CD4-positive, alpha-beta memory T cell (primary cell): ENCODE measurements at regions not wholly inside any gene's neighbourhood (a gene's known extent, or its start where the extent isn't known, plus 50 kb on each side); places are given as distances from the start of the nearest gene placed in this dataset.

Source experiments
- CTCF ChIA-PET: fragments of 350-600 bp; sonication (Branson Sonifier 250); formaldehyde crosslinking; loops from one replicate; lab custom pipeline; 2021; ENCODE audit warnings: inconsistent platforms; ENCODE audit not compliant: partially characterized antibody; lab: Charles Lee
- POLR2A ChIA-PET: fragments of 350-600 bp; sonication (Branson Sonifier 250); formaldehyde crosslinking; loops from one replicate; lab custom pipeline; 2021; ENCODE audit not compliant: partially characterized antibody; lab: Charles Lee
- DNase-seq, 5 donors: peaks; one replicate each; pipeline versions ENCODE4 v3.0.0 to v3.0.0-alpha.2; 2020 to 2022; ENCODE audit warnings: mixed read lengths in 1 of 5
- H3K27ac ChIP-seq: one replicate; pipeline ENCODE4 v1.7.0; 2013; ENCODE audit warnings: low read depth, low read length
- H3K27me3 ChIP-seq: 2 replicates; pipeline ENCODE4 v1.7.0; 2013; ENCODE audit warnings: mild to moderate bottlenecking, low read length, moderate library complexity; ENCODE audit not compliant: insufficient read depth
- H3K36me3 ChIP-seq: 2 replicates; pipeline ENCODE4 v1.7.0; 2013; ENCODE audit warnings: mild to moderate bottlenecking, low read length, moderate library complexity; ENCODE audit not compliant: insufficient read depth
- H3K4me1 ChIP-seq: 2 replicates; pipeline ENCODE4 v1.7.0; 2013; ENCODE audit warnings: mild to moderate bottlenecking, low read length, moderate library complexity; ENCODE audit not compliant: insufficient read depth
- H3K4me3 ChIP-seq, 2 donors: one replicate each; pipeline ENCODE4 v1.7.0; 2013; ENCODE audit warnings: low read length in 2 of 2, mild to moderate bottlenecking in 1 of 2
- H3K9me3 ChIP-seq, 2 donors: one replicate each; pipeline ENCODE4 v1.7.0; 2013; ENCODE audit warnings: low read length in 2 of 2, control low read depth in 1 of 2; ENCODE audit not compliant: control insufficient read depth in 1 of 2
- H3K27ac Mint-ChIP-seq, 7 donors: one replicate each; pipeline ENCODE4 v1.8.0; 2020 to 2021; ENCODE audit warnings: mixed read lengths in 7 of 7, mild to moderate bottlenecking in 6 of 7, inconsistent platforms in 3 of 7, moderate library complexity in 3 of 7
- H3K27me3 Mint-ChIP-seq, 2 donors: one replicate each; pipeline ENCODE4 v1.8.0; 2020 to 2021; ENCODE audit warnings: mixed read lengths in 2 of 2
- H3K36me3 Mint-ChIP-seq, 2 donors: one replicate each; pipeline ENCODE4 v1.8.0; 2020 to 2021; ENCODE audit warnings: mixed read lengths in 2 of 2, inconsistent platforms in 1 of 2, mild to moderate bottlenecking in 1 of 2
- H3K4me1 Mint-ChIP-seq, 4 donors: one replicate each; pipeline ENCODE4 v1.8.0; 2020 to 2021; ENCODE audit warnings: mixed read lengths in 4 of 4, mild to moderate bottlenecking in 1 of 4
- H3K4me3 Mint-ChIP-seq, 8 donors: one replicate each; pipeline ENCODE4 v1.8.0; 2020 to 2021; ENCODE audit warnings: mixed read lengths in 8 of 8, mild to moderate bottlenecking in 7 of 8, moderate library complexity in 6 of 8, inconsistent platforms in 3 of 8
- H3K9me3 Mint-ChIP-seq, 8 donors: one replicate each; pipeline ENCODE4 v1.8.0; 2020 to 2021; ENCODE audit warnings: mixed read lengths in 8 of 8, mild to moderate bottlenecking in 5 of 8, inconsistent platforms in 3 of 8, moderate library complexity in 1 of 8
- intact Hi-C: fragments of 100-400 bp; cut with micrococcal nuclease; formaldehyde crosslinking; loops from one replicate; pipeline ENCODE4 v1.15.1; 2023

GRCh38 chr20:56932575-56933330 is 303.6 kb downstream of the TFAP2C start:
- no peaks in the 10 kb centered on the region for H3K36me3 ChIP-seq
- Mint-ChIP-seq H3K36me3 (no peaks in the 10 kb centered on the region), H3K9me3 (peaks cover 0 to 6% (median 3%) of the 10 kb centered on the region in 8 donors), H3K27me3 (peaks cover 17 to 19% of the 10 kb centered on the region in 2 donors), H3K27ac (no peak overlapping the region), H3K4me1 (no peaks in the 10 kb centered on the region), H3K4me3 (no peak overlapping the region)
- no peaks in the 10 kb centered on the region for H3K9me3 ChIP-seq
- no peaks in the 10 kb centered on the region for H3K4me1 ChIP-seq
- H3K27me3 ChIP-seq: peaks cover 9% of the 10 kb centered on the region
- ChIA-PET POLR2A (no interaction called here), CTCF (no interaction called here)
- H3K27ac ChIP-seq: no peak overlapping the region
- H3K4me3 ChIP-seq: no peak overlapping the region
- DNase-seq: no peak
- intact Hi-C loops: no loop called here

GRCh38 chr20:56933331-56933698 is 304.2 kb downstream of the TFAP2C start:
- POLR2A ChIA-PET: no interaction called here
- peaks cover 0 to 6% (median 3%) of the 10 kb centered on the region in 8 donors for H3K9me3 Mint-ChIP-seq
- Histone ChIP-seq H3K4me3 (no peak overlapping the region), H3K27ac (no peak overlapping the region), H3K9me3 (no peaks in the 10 kb centered on the region), H3K4me1 (no peaks in the 10 kb centered on the region), H3K27me3 (peaks cover 9% of the 10 kb centered on the region), H3K36me3 (no peaks in the 10 kb centered on the region)
- H3K4me1 Mint-ChIP-seq: no peaks in the 10 kb centered on the region
- no peak overlapping the region for H3K4me3 Mint-ChIP-seq
- CTCF ChIA-PET: no interaction called here
- H3K27ac Mint-ChIP-seq: no peak overlapping the region
- intact Hi-C loops: no loop called here
- H3K27me3 Mint-ChIP-seq: peaks cover 15 to 17% of the 10 kb centered on the region in 2 donors
- no peaks in the 10 kb centered on the region for H3K36me3 Mint-ChIP-seq
- no peak for DNase-seq

DNA sequence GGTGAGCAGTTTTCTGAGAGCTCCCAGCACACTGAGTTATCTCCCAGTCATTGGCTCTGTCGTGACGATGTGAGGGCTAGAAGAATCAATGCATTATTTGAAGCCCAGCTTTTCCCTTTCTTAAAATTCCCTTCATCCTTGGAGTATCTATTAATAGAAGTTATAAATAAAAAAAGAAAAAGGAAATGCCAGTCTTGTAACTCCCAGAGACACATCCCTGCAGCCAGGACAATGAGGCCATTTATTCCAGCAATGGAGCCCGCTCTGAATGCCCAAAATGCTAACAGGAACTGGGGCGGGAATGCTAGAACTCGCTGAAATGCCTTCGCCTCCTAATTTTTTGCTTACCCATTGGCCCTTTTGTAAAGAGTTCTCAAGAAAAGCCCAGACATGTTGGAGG is 305.8 kb downstream of the TFAP2C start:
- Histone ChIP-seq H3K27me3 (no peaks in the 10 kb centered on the region), H3K9me3 (no peaks in the 10 kb centered on the region), H3K36me3 (no peaks in the 10 kb centered on the region), H3K27ac (no peak overlapping the region), H3K4me1 (no peaks in the 10 kb centered on the region), H3K4me3 (no peak overlapping the region)
- H3K27me3 Mint-ChIP-seq: peaks cover 8 to 9% of the 10 kb centered on the region in 2 donors
- no peak overlapping the region for H3K27ac Mint-ChIP-seq
- H3K36me3 Mint-ChIP-seq: no peaks in the 10 kb centered on the region
- POLR2A ChIA-PET: no interaction called here
- intact Hi-C loops: no loop called here
- H3K9me3 Mint-ChIP-seq: peaks cover 0 to 9% (median 0%) of the 10 kb centered on the region in 8 donors
- no peak for DNase-seq
- CTCF ChIA-PET: no interaction called here
- no peaks in the 10 kb centered on the region for H3K4me1 Mint-ChIP-seq
- no peak overlapping the region for H3K4me3 Mint-ChIP-seq

DNA sequence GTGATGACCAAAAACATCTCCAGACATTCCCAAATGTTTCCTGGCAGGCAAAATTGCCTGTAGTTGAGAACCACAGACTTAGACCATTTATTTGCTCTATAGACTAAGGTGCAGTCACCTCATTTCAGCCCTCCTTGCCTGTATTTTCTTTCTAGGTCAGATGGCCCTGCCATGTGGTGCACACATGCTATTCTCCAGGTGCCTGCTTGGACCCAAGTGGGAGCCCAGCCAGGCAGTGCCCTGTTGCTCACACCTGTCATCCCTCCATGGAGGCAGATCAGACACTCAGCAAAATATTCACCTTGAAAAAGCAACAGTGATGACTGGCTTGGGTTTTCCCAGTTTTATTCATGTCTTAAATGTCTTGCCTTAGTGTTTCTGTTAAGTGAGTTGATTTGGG is 311.4 kb downstream of the TFAP2C start:
- H3K4me3 Mint-ChIP-seq: no peak overlapping the region
- H3K36me3 ChIP-seq: no peaks in the 10 kb centered on the region
- H3K9me3 Mint-ChIP-seq: peaks cover 0 to 4% (median 0%) of the 10 kb centered on the region in 8 donors
- H3K9me3 ChIP-seq: no peaks in the 10 kb centered on the region
- no peaks in the 10 kb centered on the region for H3K27me3 ChIP-seq
- H3K4me3 ChIP-seq: no peak overlapping the region
- peaks cover 4 to 7% of the 10 kb centered on the region in 2 donors for H3K27me3 Mint-ChIP-seq
- no peaks in the 10 kb centered on the region for H3K36me3 Mint-ChIP-seq
- intact Hi-C loops: no loop called here
- no peaks in the 10 kb centered on the region for H3K4me1 ChIP-seq
- no peak overlapping the region for H3K27ac ChIP-seq
- no peak overlapping the region for H3K27ac Mint-ChIP-seq
- no peaks in the 10 kb centered on the region for H3K4me1 Mint-ChIP-seq
- POLR2A ChIA-PET: no interaction called here
- CTCF ChIA-PET: no interaction called here
- no peak for DNase-seq

DNA sequence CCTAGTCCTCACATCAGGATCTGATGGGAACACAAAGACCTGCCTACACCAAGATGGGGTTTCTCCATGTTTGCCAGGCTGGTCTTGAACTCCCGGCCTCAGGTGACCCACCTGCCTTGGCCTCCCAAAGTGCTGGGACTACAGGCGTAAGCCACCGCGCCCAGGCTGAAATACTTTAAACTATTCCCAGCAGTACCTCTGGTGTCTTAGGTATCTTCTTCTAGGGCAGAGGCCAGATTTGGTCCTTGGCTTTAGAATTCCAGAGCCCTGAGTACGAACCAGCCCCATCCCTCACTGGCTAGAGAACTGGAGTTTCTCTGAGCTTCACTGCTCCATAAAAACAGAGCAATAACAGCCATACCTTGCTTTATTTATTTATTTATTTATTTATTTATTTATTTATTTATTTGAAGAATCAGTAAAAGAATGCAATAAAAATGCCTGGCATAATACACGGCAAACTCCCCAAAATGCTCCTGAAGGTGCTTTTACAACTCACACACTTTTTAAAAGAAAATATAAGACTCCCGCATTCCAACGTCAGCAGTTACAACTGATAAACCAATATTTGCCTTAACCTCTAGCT is 312.1 kb downstream of the TFAP2C start:
- H3K27me3 Mint-ChIP-seq: peaks cover 4 to 7% of the 10 kb centered on the region in 2 donors
- no peak overlapping the region for H3K27ac Mint-ChIP-seq
- H3K9me3 ChIP-seq: no peaks in the 10 kb centered on the region
- H3K27ac ChIP-seq: no peak overlapping the region
- no peak overlapping the region for H3K4me3 ChIP-seq
- no peak overlapping the region for H3K4me3 Mint-ChIP-seq
- no peak for DNase-seq
- no peaks in the 10 kb centered on the region for H3K27me3 ChIP-seq
- no peaks in the 10 kb centered on the region for H3K36me3 Mint-ChIP-seq
- ChIA-PET CTCF (no interaction called here), POLR2A (no interaction called here)
- intact Hi-C loops: no loop called here
- H3K9me3 Mint-ChIP-seq: peaks cover 0 to 4% (median 0%) of the 10 kb centered on the region in 8 donors
- H3K4me1 ChIP-seq: no peaks in the 10 kb centered on the region
- no peaks in the 10 kb centered on the region for H3K36me3 ChIP-seq
- no peaks in the 10 kb centered on the region for H3K4me1 Mint-ChIP-seq

DNA sequence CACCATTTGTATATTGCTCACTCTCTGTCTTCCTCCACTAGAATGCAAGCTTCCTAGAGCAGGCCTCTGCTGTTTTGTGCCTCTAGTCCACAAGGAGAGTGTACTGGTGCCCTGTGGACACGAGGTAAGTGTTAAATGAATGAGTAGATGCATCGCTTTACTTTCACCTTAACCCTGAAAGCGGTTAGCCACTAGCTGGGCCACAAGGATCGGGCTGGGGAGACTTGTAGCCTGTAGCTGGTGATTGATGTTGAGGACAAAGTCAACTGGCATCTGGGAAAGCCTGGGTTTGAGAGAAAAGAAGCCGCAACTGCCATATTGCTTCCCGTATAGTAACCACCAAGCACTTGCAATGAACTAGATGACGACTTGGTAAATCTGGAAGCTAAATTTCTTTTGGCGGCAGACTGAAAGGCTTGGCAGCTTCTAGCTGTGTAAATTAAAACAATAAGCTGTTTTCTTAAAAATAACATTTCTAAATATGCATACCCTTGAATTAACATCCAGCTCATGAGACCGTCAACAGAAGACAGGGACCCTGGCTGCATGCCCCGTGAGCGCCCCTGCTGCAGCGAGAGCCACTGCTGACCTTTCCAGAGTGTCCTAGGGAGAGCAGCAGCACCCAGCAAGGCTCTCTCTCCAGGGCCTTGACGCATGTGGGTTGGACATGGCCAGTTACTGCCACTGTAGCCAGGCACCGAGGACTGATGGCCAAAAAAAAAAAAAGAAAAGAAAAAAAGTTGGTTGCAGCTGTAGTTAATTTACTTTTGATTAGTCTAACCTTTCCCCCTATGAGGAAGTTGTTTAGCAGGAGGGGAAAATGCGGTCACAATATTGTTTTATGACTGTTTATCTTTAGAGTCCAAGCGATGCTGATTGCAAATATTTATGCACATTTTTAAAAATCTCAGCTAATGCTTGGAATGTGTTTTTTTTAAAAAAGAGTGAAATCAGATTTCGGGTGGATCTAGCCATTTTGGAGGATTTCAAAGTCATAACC is 315.1 kb downstream of the TFAP2C start:
- no peaks in the 10 kb centered on the region for H3K36me3 Mint-ChIP-seq
- no peak overlapping the region for H3K4me3 Mint-ChIP-seq
- CTCF ChIA-PET: no interaction called here
- H3K4me3 ChIP-seq: no peak overlapping the region
- POLR2A ChIA-PET: no interaction called here
- H3K27ac ChIP-seq: no peak overlapping the region
- no peaks in the 10 kb centered on the region for H3K4me1 Mint-ChIP-seq
- no peaks in the 10 kb centered on the region for H3K9me3 ChIP-seq
- H3K27ac Mint-ChIP-seq: no peak overlapping the region
- no peaks in the 10 kb centered on the region for H3K36me3 ChIP-seq
- DNase-seq: no peak
- intact Hi-C loops: no loop called here
- H3K9me3 Mint-ChIP-seq: peaks cover 0 to 4% (median 0%) of the 10 kb centered on the region in 8 donors
- H3K27me3 Mint-ChIP-seq: peaks cover 1 to 11% of the 10 kb centered on the region in 2 donors
- no peaks in the 10 kb centered on the region for H3K4me1 ChIP-seq
- H3K27me3 ChIP-seq: no peaks in the 10 kb centered on the region

- Mint-ChIP-seq H3K36me3 (no peaks in the 10 kb centered on the region), H3K9me3 (peaks cover 0 to 4% (median 0%) of the 10 kb centered on the region in 8 donors), H3K4me1 (no peaks in the 10 kb centered on the region), H3K4me3 (no peak overlapping the region), H3K27me3 (peaks cover 1 to 10% of the 10 kb centered on the region in 2 donors), H3K27ac (no peak overlapping the region)
- Histone ChIP-seq H3K4me3 (no peak overlapping the region), H3K4me1 (no peaks in the 10 kb centered on the region), H3K36me3 (no peaks in the 10 kb centered on the region), H3K27me3 (no peaks in the 10 kb centered on the region), H3K27ac (no peak overlapping the region), H3K9me3 (no peaks in the 10 kb centered on the region)
- no peak for DNase-seq
- POLR2A ChIA-PET: no interaction called here
- CTCF ChIA-PET: no interaction called here
- intact Hi-C loops: no loop called here
Measured at GRCh38 chr20:56945057-56945456, 316.0 kb downstream of the TFAP2C start.
